GM18868 (cell line): ENCODE measurements at regions not wholly inside any gene's neighbourhood (a gene's known extent, or its start where the extent isn't known, plus 50 kb on each side); places are given as distances from the start of the nearest gene placed in this dataset.

Source experiments
- ATAC-seq: cut with Tn5 transposase; IDR thresholded peaks from one replicate; pipeline ENCODE4 v1.9.1; 2021; ENCODE audit warnings: mild to moderate bottlenecking, moderate library complexity; ENCODE audit not compliant: unreplicated experiment

GRCh38 chr4:20302336-20302735 is 50.6 kb downstream of the SLIT2 start:
- no peak for ATAC-seq

DNA sequence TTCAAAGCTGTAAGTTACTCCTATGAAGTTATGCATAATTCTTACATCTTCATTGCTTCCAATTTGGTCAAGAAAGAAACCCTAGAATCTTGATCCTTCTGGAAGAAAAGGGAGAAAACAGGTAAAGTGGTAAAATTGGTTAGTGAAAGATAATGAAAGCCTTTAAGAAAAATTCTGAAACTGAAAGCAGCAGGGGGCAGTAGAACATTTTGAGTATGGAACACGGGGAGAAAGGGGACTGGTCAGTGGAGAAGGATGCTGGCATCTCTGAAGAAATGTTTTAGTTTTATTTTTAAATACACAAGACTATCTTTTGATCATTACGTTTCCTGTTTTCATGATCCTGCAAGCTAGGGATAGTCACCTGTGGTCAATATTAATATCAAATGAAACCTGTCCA is 54.3 kb downstream of the SLIT2 start:
- no peak for ATAC-seq

- no peak for ATAC-seq
These were observed 60.2 kb downstream of the SLIT2 start for GRCh38 chr4:20311856-20312255.

DNA sequence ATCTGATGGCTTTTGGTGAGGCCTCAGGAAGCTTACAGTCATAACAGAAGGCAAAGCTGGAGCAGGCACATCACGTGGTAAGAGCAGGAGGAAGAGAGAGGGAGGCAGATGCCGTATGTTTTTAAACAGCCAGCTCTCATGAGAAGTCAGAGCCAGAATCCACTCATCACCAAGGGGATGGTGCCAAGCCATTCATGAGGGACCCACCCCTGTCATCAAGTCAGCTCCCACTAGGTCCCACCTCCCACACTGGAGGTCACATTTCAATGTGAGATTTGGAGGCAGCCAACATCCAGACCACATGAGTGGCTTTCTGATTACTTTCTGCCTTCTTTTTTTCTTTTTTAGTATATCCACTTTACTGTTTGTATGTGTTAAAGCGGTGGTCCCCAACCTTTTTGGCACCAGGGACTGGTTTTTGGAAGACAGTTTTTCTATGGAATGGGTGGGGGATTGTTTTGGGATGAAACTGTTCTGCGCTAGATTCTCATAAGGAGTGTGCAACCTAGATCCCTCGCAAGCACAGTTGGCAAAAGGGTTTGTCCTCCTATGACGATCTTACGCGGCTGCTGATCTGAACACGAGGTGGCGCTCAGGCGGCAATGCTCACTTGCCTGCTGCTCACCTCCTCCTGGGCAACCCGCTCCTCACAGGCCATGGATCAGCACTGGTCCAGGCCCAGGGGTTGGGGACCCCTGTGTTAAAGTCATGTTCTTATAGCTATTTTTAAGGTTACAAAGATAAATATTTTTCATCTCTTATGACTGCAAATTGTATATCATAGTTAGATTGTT is 61.7 kb downstream of the SLIT2 start:
- ATAC-seq: peak; percentile 82

- ATAC-seq: no peak
These were observed 65.8 kb downstream of the SLIT2 start for GRCh38 chr4:20317424-20317985.

DNA sequence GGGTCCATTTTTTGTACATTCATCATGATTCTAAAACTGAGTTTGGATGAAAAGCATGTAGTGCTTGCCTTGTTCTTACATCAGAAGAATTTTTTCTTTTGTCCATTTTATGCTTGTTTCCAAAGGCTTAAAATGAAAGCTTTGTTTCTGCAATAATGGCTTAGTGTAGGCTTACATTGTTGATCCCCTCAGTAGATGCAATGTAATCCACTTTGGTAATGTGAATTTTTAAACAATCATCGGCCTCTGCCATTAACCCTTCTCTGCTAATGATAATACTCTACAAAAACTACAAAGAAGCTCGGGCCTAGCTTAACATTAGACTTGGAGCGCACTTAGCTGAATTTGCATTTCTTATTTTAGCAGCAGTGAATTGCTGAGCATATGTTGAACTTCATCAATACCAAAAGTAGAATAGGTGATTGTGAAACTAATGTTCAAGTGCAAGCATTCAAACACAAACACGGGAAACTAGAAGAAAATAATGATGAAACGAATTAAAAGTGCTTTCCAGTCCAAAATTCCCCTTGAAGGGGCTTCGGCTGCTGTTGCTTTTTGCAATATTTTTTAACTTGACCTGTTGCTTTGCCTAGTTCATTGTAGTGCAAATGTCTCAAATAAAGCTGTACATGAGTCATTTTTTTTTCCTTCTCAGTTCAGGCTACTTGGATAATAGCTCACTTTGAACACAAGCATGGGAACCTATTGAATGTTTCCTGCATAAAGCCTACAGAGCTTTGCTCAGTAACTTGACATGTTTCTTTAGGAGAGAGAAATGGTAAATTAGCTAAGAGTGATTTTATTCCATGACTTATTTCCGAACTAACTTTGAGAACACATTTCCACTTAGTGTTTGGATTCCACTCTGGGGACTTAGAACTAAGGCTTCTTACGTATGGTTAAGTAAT is 66.5 kb downstream of the SLIT2 start:
- no peak for ATAC-seq

DNA sequence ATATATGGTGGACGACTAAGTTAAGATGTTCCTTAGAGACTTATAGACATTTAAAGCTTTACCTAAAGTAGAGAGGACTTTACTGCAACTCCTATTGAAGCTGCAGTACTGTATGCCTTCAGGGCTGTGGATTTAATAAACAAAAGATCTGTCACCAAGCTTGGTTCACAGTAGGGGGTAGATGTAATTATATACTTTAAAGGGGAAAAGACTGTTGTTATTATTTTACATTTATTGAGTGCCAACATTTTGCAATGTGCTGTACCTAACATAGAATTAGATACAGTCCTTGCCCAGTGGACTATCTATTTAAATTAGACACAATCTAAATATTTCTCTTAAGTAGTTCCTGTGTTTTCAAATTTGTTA is 67.2 kb downstream of the SLIT2 start:
- ATAC-seq: no peak

DNA sequence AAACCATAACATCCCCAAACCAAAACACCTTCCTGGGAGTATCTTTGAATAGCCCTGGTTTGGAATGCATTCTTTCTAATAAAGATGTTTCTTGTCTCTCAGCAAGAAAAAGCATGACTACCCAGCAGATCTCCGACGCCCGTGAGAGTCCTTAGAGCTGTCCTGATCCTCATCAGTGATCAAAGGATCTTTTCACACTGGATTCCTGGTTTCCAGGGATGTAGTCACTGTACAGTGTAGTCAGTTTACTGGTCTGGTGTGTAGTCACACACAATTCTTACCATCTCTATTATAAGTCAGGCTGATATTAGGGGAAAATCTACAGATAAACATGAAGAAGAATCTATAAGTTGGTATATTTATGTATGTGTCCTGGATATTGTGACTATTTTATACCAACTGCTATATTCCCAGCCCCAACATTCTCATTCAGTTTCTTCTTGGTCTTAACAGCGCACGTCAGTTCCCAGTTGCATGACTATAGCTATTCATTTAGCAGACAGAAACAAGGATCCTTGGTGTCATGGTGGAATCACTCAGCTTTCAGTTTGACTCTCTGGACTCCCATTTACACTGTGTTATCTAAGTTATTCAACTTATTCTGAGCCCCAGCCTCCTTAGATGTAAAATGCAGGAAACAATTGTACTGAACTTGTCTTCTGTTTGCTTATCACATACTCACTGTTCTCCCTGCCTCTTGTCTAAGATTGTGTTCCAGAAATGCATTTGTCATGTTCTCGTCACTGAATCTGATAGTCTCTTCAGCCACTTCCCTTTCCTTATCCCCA is 68.3 kb downstream of the SLIT2 start:
- peak; percentile 36 for ATAC-seq

GRCh38 chr4:20323991-20324390 is 72.3 kb downstream of the SLIT2 start:
- no peak for ATAC-seq

DNA sequence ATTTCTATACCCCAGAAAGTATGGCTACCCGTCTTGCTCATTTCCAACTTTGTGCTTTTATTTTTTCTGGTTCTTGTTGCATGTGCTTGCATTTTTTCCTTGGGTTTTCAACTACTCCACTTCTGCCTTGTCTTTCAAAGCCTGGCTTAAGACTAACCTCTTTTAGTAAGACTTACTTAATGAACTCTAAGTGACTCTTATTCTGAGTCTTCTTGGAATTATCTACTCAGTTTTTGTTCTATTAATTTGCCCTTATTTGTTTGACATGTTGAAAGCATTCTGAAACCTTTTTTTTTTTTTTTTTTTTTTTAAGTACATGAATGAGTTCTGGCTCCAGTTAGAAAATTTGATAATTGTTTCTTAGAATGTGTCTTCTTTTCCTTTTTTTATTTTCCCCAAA is 74.8 kb downstream of the SLIT2 start:
- ATAC-seq: no peak

DNA sequence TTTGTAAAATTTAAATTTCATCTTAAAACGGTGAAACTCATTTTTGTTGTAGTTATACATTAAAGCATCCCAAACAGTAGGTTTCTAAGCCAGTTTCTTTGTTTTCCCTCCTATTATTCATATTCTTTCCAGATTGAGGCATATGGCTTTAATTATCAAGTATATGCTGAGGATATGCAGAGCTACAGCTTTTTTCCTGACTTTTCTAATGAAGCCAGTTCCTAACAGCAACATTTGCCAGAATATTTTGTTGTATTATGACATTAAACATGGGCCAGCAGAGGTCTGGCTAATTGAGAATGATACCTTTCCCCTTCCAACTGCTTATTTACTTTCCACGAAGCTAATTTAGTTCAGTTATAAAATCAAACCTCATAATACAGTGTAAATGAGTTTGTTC is 75.3 kb downstream of the SLIT2 start:
- ATAC-seq: no peak

DNA sequence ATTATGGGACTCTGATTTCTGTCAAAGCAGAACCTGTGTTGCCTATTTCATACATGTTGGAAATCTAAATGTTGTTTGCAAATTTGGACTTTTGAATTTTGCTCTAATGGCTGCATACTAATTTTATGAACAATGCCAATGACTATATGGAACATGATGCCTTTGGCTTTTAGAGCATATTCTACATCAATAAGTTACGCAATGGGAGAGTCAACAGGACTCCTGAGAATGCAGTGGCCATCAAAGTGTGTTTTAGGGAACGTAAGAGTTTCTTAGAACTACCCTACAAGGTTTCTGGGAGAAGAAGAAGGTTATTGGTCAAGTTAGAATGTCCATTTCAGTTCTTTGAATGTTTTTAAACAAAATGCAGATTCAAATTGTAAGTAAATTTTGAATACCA is 76.1 kb downstream of the SLIT2 start:
- no peak for ATAC-seq

GRCh38 chr4:20331642-20332041 is 79.9 kb downstream of the SLIT2 start:
- no peak for ATAC-seq

DNA sequence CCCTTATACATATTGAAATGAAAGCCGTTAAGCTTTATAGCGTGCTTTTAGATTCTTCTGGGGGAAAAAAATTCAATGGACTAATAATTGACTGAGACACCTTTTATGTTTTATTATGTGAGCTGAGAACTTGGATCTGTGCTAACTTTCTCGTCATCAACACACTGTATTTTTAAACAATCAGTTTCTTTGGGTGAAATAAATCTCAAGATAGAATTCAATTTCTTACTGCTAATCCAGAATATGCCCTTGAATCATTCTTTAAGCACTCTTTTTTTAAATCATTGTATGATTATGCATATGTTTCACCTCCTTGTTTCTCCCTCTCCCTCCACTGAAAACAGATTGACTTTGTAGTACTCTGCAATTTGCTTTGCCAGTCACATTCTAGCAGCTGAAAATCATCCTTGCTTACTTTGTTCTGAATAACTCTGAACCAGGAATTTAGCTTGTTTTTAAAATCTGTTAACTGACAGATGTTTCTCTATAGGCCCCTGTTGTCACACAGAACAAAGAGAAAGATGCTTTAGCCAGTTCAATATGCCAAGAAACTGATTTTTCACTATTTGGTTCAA is 81.5 kb downstream of the SLIT2 start:
- ATAC-seq: no peak

- no peak for ATAC-seq
These were observed 85.6 kb downstream of the SLIT2 start for GRCh38 chr4:20337261-20337664.

DNA sequence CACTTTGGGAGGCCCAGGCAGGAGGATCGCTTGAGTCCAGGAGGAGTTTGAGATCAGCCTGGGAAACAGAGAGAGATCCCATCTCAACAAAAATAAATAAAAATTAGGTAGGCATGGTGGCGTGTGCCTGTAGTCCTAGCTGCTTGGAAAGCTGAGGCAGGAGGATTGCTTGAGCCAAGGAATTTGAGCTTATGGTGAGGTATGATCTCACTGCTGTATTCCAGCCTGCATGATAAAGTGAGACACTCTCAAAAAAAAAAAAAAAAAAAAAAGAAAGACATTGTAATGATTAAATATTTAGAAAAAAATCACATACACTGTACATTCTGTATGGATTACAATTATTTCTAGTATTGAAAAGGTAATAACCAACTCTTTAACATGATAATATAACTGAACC is 87.1 kb downstream of the SLIT2 start:
- no peak for ATAC-seq

GRCh38 chr4:20341134-20341738 is 89.5 kb downstream of the SLIT2 start:
- no peak for ATAC-seq

DNA sequence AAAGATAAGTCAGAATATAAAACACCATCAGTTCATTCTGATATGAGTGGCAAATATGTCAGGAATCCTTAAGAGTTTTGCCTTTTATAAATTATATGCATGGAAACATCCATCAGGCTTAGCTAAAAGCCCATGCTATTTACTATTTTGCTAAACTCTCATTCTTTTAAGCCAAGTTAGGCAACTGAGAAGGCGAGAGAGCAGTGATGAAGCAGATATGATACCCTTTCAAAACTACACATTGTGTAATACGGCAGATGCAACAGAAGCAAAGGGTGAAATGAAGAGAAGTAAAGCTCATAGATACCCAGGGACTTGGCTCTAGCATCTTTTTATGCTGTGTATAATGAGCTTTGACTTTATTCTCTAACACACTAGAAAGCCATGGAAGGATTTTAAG is 95.8 kb downstream of the SLIT2 start:
- ATAC-seq: no peak

- no peak for ATAC-seq
These were observed 96.7 kb downstream of the SLIT2 start for GRCh38 chr4:20348411-20348810.
